Forelimb muscle (tissue), 1 donor: ENCODE measurements at regions not wholly inside any gene's neighbourhood (a gene's known extent, or its start where the extent isn't known, plus 50 kb on each side); places are given as distances from the start of the nearest gene placed in this dataset.
"Not testable (repeated sequence)": the region's sequence is repeated elsewhere in the genome, so short reads cannot be mapped to it uniquely, and the experiment has no call there.

ENCODE experiments used
- DNase-seq: peaks from one replicate; pipeline ENCODE4 v3.0.0-alpha.2; 2013; ENCODE audit warnings: low read depth

GRCh38 chr6:75031102-75031501, 174.8 kb downstream of the COL12A1 start:
- not testable (repeated sequence) for DNase-seq

DNA sequence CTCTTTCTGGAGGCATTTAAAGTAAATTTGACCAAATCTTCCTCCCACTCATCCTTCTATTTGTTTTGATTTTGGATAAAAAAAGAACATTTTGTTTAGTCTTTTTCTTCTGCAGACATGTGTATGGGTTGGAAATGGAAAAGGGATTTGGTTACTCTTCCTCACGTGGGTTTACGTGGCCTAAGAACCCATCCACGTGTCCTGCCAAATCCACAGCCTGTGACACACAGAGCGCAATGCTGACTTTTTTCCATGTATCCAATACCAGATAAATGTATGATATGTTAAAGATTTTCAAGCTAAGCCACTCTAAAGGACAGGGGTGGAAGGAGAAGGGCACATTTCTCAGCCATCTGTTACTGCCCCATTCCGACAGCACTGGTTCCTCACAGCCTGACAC, 176.5 kb downstream of the COL12A1 start:
- no peak for DNase-seq

DNA sequence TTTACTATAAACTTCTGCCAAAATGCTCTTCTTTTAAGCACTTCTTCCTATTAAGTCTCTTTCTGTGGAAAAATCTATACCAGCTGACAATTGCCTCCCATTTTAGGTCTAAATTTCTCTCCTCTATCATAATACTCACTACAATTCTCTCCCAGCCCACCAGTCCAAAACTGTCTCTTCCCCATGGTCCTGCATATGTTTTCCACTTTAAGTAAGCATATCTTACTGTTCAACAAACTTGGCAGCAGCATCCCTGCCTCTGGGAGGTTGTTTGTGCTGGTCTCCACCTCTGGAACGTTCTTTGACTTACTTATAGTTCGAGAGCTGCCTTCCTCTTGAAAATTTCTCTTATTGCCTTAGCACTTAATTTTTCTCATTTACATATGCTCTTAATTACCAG, 180.5 kb downstream of the COL12A1 start:
- no peak for DNase-seq

- DNase-seq = no peak
These were observed 181.0 kb downstream of the COL12A1 start for GRCh38 chr6:75024828-75025227.

GRCh38 chr6:75023634-75024033, 182.2 kb downstream of the COL12A1 start:
- DNase-seq = no peak

DNA sequence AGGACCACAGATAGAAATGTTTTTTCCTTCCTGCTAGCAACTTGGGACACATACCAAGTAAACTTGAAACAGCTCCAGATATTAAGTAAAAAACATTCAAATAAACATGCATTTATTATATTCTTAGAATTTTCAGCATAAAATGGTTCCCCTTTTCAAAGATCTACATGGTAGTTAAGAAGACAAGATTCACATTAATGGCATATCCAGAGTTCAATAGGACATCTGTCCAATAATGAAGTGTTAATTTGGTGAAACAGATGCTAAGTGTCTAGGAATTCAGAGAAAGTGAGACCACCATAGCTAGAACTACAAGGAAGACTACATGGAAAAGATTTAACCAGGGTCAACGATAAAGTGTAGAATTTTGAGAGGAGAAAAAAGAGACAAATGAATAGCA, 184.9 kb downstream of the COL12A1 start:
- no peak for DNase-seq

- no peak for DNase-seq
These were observed 185.5 kb downstream of the COL12A1 start for GRCh38 chr6:75020376-75020775.

GRCh38 chr6:75012018-75012417, 193.8 kb downstream of the COL12A1 start:
- no peak for DNase-seq

GRCh38 chr6:75003984-75004383, 201.9 kb downstream of the COL12A1 start:
- not testable (repeated sequence) for DNase-seq

DNA sequence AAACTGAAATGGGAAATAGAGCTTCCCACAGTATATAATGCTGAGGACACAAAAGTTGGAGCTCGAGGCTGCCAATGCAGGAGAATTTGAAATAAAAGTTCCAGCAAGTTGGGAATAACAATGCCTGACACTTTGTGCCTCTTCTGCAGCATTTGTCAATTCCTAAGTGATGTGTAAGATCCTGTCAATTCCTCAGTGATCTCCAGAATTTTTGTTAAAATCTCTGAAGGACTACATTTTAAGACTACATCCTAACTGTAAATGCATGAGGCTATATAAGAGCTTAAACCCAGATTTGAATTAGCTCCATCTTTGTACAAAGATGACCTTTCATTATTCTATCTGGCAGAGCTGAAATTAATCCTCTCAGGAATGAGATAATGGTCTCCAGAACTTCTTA, 208.2 kb downstream of the COL12A1 start:
- no peak for DNase-seq

DNA sequence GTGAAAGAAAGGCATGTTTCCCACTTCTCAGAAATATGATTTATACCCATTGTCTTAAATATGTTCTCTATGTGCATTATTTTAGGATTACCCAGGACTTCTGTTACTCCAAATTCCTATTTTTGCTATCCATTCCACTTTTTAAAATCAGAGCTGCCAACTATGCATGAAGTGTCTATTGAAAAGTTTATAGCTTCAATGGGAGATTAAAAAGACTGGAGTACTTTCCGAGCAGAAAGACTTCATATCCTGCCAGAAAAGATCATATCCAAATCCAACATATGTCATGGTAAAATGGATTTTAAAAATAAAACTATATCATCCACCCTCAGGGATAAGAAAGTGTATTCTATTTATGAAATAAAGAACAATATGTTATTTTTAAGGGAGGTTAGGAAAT, 212.7 kb downstream of the COL12A1 start:
- DNase-seq = peak; percentile 41

GRCh38 chr6:74991573-74992332, 214.1 kb downstream of the COL12A1 start:
- no peak for DNase-seq

- DNase-seq = no peak
These were observed 226.6 kb downstream of the COL12A1 start for GRCh38 chr6:74979065-74979766.

DNA sequence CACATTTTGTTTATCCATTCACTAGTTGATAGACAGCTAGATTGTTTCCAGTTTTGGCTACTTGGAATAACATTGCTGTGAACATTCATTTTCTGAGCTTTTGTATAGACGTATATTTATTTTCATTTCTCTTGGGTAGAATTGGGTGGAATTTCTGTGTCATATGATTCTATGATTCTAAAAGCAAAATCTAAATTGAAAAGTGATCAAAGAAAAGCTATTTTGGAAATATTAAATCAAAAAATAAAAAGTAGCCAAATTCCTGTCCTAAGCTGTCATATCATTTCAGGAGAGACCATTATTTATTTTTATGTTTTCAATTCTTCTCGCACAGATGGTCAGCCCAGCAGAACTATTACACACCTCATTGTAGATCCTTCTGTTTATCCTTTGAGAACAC, 229.2 kb downstream of the COL12A1 start:
- peak; percentile 32 for DNase-seq

DNA sequence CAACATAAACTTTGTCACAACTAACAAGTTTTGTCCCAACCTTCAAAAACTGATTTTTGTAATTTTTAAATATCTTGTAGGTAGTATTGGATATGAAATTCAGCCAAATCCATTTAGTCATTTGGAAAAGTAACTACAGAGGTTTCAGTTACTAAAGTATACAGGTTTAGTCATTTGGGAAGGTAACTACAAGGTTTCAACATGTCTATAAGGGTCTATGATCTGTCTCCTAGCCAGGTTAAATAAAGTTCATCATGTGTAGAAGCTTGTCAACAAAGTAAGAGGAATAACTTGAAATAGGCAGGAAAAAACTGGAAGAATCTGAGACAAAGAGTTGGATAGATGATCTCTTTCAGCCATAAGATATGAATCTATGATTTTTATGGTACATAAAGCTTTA, 229.8 kb downstream of the COL12A1 start:
- no peak for DNase-seq

- DNase-seq = no peak
These were observed 232.3 kb downstream of the COL12A1 start for GRCh38 chr6:74973591-74973990.

DNA sequence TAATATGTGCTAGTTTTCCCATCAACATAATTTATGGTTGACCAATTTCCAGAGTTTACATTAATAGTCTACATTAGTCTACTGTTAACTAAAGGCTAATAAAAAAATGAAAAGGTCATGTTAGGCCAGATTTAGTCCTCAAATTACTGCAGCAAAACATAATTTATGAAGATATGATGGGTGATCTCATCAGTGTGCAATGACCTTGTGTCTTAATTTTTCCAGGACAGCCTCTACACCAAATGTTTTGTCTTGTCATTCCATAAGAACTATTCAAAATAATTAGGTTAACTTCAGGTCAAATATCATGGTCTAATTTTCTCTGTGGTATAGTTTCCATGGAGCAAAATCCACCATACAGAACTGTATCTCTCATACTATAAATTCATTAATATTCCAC, 234.2 kb downstream of the COL12A1 start:
- DNase-seq = no peak

GRCh38 chr6:74969591-74970267, 236.1 kb downstream of the COL12A1 start:
- no peak for DNase-seq

DNA sequence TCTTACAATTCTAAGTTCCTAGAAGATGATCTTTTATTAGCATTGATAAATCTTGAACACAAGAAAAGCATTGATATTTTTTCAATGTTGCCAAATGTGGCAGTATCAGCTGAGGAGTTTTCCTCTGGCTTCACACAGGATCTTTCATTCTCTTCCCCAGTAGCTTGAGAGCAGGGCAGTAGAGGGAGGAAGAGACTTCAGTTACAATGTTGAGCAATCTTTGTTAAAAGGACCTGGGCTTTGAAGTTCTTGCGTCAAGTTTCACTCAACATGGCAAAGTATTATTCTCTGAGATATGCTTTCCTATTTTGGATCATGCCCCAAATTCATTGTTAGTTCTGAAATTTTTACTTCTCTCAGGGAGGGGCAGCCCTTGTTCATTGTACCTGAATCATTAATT, 238.0 kb downstream of the COL12A1 start:
- DNase-seq = no peak

- DNase-seq = no peak
These were observed 239.1 kb downstream of the COL12A1 start for GRCh38 chr6:74966712-74967111.

- DNase-seq = no peak
These were observed 240.9 kb downstream of the COL12A1 start for GRCh38 chr6:74964871-74965441.
